Liver (tissue), 3 donors: ENCODE measurements at regions not wholly inside any gene's neighbourhood (a gene's known extent, or its start where the extent isn't known, plus 50 kb on each side); places are given as distances from the start of the nearest gene placed in this dataset.

ENCODE experiments used
- EGR1 ChIP-seq, 2 donors: IDR thresholded peaks; 2 replicates each; pipeline ENCODE4 v1.6.1; 2016 to 2018; ENCODE audit warnings: antibody characterized with exemption in 2 of 2, low read depth in 2 of 2
- FOXA1 ChIP-seq: IDR thresholded peaks from 2 replicates; pipeline ENCODE4 v1.6.1; 2016; ENCODE audit warnings: antibody characterized with exemption
- HNF4G ChIP-seq: IDR thresholded peaks from 2 replicates; pipeline ENCODE4 v1.6.1; 2016; ENCODE audit warnings: antibody characterized with exemption
- MAX ChIP-seq: IDR thresholded peaks from 2 replicates; pipeline ENCODE4 v1.6.1; 2016; ENCODE audit warnings: antibody characterized with exemption
- NR2F2 ChIP-seq: IDR thresholded peaks from 2 replicates; pipeline ENCODE4 v1.6.1; 2016; ENCODE audit warnings: antibody characterized with exemption
- RAD21 ChIP-seq, 2 donors: IDR thresholded peaks; 2 replicates each; pipeline ENCODE4 v1.6.1; 2016; ENCODE audit warnings: antibody characterized with exemption in 2 of 2, mild to moderate bottlenecking in 2 of 2
- RXRA ChIP-seq, 2 donors: IDR thresholded peaks; 2 replicates each; pipeline ENCODE4 v1.6.1; 2017 to 2018; ENCODE audit warnings: antibody characterized with exemption in 2 of 2, mild to moderate bottlenecking in 1 of 2
- SP1 ChIP-seq: IDR thresholded peaks from 2 replicates; pipeline ENCODE4 v1.6.1; 2018; ENCODE audit warnings: antibody characterized with exemption, mild to moderate bottlenecking
- TAF1 ChIP-seq: conservative IDR thresholded peaks from 2 replicates; pipeline ENCODE4 v1.6.1; 2016; ENCODE audit warnings: antibody characterized with exemption, mild to moderate bottlenecking
- YY1 ChIP-seq: IDR thresholded peaks from 2 replicates; pipeline ENCODE4 v1.6.1; 2016; ENCODE audit warnings: antibody characterized with exemption, mild to moderate bottlenecking
- ZBTB33 ChIP-seq: IDR thresholded peaks from 2 replicates; pipeline ENCODE4 v1.6.1; 2016; ENCODE audit warnings: antibody characterized with exemption
- TF ChIP-seq, protein P1 (sequence below): fragments of 150-350 bp; IDR thresholded peaks from 2 replicates; pipeline ENCODE4 v1.5.1; 2017; ENCODE audit warnings: improper control_type of control experiment, low read depth, low read length; ENCODE audit not compliant: missing input control
- TF ChIP-seq, protein P2 (sequence below): IDR thresholded peaks from 2 replicates; pipeline ENCODE4 v1.6.1; 2016; ENCODE audit warnings: antibody characterized with exemption, mild to moderate bottlenecking
- donor health status: healthy.
- donor health status: healthy.

DNA sequence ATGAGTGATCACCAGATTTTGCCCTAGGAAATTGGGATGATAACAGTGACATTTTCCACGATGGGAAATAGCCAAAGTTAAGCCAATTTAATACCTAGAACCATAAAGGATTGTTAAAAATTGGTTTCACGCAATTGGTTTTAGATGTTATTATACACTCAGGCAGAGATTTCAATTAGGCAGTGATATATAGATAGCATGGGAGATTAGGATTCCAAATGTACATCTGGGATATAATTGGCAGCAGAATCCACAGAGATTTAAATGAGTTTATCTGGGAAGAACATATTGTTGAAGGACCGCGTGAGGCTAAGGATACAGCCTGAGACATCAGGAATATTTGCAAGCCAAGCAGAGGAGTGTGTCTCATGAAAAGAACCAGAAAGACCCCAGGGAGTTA lies 351.6 kb downstream of the GPM6A start:
- TF ChIP-seq TAF1 (no peak), RAD21 (IDR thresholded peaks at IDR 0.05) (no peak), YY1 (no peak), FOXA1 (no peak), RXRA (IDR thresholded peaks at IDR 0.05) (no peak), HNF4G (no peak), SP1 (no peak), EGR1 (IDR thresholded peaks at IDR 0.05; ENCODE audit: low read depth in 2 of 2) (no peak), ZBTB33 (no peak), MAX (no peak), NR2F2 (no peak)
- TF ChIP-seq, protein P1, sequence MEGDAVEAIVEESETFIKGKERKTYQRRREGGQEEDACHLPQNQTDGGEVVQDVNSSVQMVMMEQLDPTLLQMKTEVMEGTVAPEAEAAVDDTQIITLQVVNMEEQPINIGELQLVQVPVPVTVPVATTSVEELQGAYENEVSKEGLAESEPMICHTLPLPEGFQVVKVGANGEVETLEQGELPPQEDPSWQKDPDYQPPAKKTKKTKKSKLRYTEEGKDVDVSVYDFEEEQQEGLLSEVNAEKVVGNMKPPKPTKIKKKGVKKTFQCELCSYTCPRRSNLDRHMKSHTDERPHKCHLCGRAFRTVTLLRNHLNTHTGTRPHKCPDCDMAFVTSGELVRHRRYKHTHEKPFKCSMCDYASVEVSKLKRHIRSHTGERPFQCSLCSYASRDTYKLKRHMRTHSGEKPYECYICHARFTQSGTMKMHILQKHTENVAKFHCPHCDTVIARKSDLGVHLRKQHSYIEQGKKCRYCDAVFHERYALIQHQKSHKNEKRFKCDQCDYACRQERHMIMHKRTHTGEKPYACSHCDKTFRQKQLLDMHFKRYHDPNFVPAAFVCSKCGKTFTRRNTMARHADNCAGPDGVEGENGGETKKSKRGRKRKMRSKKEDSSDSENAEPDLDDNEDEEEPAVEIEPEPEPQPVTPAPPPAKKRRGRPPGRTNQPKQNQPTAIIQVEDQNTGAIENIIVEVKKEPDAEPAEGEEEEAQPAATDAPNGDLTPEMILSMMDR: no peak
- TF ChIP-seq, protein P2, sequence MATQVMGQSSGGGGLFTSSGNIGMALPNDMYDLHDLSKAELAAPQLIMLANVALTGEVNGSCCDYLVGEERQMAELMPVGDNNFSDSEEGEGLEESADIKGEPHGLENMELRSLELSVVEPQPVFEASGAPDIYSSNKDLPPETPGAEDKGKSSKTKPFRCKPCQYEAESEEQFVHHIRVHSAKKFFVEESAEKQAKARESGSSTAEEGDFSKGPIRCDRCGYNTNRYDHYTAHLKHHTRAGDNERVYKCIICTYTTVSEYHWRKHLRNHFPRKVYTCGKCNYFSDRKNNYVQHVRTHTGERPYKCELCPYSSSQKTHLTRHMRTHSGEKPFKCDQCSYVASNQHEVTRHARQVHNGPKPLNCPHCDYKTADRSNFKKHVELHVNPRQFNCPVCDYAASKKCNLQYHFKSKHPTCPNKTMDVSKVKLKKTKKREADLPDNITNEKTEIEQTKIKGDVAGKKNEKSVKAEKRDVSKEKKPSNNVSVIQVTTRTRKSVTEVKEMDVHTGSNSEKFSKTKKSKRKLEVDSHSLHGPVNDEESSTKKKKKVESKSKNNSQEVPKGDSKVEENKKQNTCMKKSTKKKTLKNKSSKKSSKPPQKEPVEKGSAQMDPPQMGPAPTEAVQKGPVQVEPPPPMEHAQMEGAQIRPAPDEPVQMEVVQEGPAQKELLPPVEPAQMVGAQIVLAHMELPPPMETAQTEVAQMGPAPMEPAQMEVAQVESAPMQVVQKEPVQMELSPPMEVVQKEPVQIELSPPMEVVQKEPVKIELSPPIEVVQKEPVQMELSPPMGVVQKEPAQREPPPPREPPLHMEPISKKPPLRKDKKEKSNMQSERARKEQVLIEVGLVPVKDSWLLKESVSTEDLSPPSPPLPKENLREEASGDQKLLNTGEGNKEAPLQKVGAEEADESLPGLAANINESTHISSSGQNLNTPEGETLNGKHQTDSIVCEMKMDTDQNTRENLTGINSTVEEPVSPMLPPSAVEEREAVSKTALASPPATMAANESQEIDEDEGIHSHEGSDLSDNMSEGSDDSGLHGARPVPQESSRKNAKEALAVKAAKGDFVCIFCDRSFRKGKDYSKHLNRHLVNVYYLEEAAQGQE: no peak
